ENCODE measurements at regions not wholly inside any gene's neighbourhood (a gene's known extent, or its start where the extent isn't known, plus 50 kb on each side); places are given as distances from the start of the nearest gene placed in this dataset.
A peak's percentile ranks its signal among the peaks of the same experiment; 100 is the strongest.

GRCh38 chr1:58842941-58843340 is 59.1 kb upstream of the JUN start:
- DNase-seq (ENCODE audit: low read depth), result no peak
- no peak overlapping the region for H3K4me3 ChIP-seq (ENCODE audit: low read depth, low read length)
- TF ChIP-seq POLR2A (IDR thresholded peaks at IDR 0.05; ENCODE audit: extremely low read depth, insufficient read length) (no peak), CTCF (IDR thresholded peaks at IDR 0.05; ENCODE audit: low read depth, low read length) (no peak), MYC (IDR thresholded peaks at IDR 0.05; ENCODE audit: low read depth, low read length) (no peak)

GRCh38 chr1:58844176-58844575 is 60.3 kb upstream of the JUN start:
- no peak overlapping the region for H3K4me3 ChIP-seq (ENCODE audit: low read depth, low read length)
- DNase-seq (ENCODE audit: low read depth), result no peak
- TF ChIP-seq MYC (IDR thresholded peaks at IDR 0.05; ENCODE audit: low read depth, low read length) (no peak), CTCF (IDR thresholded peaks at IDR 0.05; ENCODE audit: low read depth, low read length) (no peak), MAX (IDR thresholded peaks at IDR 0.05; ENCODE audit: low read depth, low read length) (no peak), POLR2A (IDR thresholded peaks at IDR 0.05; ENCODE audit: extremely low read depth, insufficient read length) (no peak)

- H3K4me3 ChIP-seq (ENCODE audit: low read depth, low read length), result no peak overlapping the region
- TF ChIP-seq MYC (IDR thresholded peaks at IDR 0.05; ENCODE audit: low read depth, low read length), result no peak
- TF ChIP-seq CTCF (IDR thresholded peaks at IDR 0.05; ENCODE audit: low read depth, low read length), result no peak
- no peak for TF ChIP-seq POLR2A (IDR thresholded peaks at IDR 0.05; ENCODE audit: extremely low read depth, insufficient read length)
- no peak for TF ChIP-seq MAX (IDR thresholded peaks at IDR 0.05; ENCODE audit: low read depth, low read length)
- DNase-seq (ENCODE audit: low read depth), result peak; percentile 49
These were observed 62.1 kb upstream of the JUN start for GRCh38 chr1:58845942-58846341.

- H3K4me3 ChIP-seq (ENCODE audit: low read depth, low read length), result no peak overlapping the region
- TF ChIP-seq POLR2A (IDR thresholded peaks at IDR 0.05; ENCODE audit: extremely low read depth, insufficient read length), result no peak
- no peak for TF ChIP-seq MAX (IDR thresholded peaks at IDR 0.05; ENCODE audit: low read depth, low read length)
- TF ChIP-seq CTCF (IDR thresholded peaks at IDR 0.05; ENCODE audit: low read depth, low read length), result no peak
- no peak for TF ChIP-seq MYC (IDR thresholded peaks at IDR 0.05; ENCODE audit: low read depth, low read length)
- DNase-seq (ENCODE audit: low read depth), result peak; percentile 80
These were observed 65.1 kb upstream of the JUN start for GRCh38 chr1:58848818-58849411.

- TF ChIP-seq POLR2A (IDR thresholded peaks at IDR 0.05; ENCODE audit: extremely low read depth, insufficient read length), result no peak
- DNase-seq (ENCODE audit: low read depth), result no peak
- no peak overlapping the region for H3K4me3 ChIP-seq (ENCODE audit: low read depth, low read length)
These were observed 65.7 kb upstream of the JUN start for GRCh38 chr1:58849551-58849950.

GRCh38 chr1:58850636-58851035 is 66.8 kb upstream of the JUN start:
- TF ChIP-seq MYC (IDR thresholded peaks at IDR 0.05; ENCODE audit: low read depth, low read length) (no peak), MAX (IDR thresholded peaks at IDR 0.05; ENCODE audit: low read depth, low read length) (no peak), CTCF (IDR thresholded peaks at IDR 0.05; ENCODE audit: low read depth, low read length) (no peak), POLR2A (IDR thresholded peaks at IDR 0.05; ENCODE audit: extremely low read depth, insufficient read length) (no peak)
- H3K4me3 ChIP-seq (ENCODE audit: low read depth, low read length), result no peak overlapping the region
- no peak for DNase-seq (ENCODE audit: low read depth)

Measured in NB4 (cell line).